GM18868 (cell line): ENCODE measurements at regions not wholly inside any gene's neighbourhood (a gene's known extent, or its start where the extent isn't known, plus 50 kb on each side); places are given as distances from the start of the nearest gene placed in this dataset.
"Not testable (repeated sequence)": the region's sequence is repeated elsewhere in the genome, so short reads cannot be mapped to it uniquely, and the experiment has no call there.

ENCODE experiments used
- ATAC-seq: cut with Tn5 transposase; IDR thresholded peaks from one replicate; pipeline ENCODE4 v1.9.1; 2021; ENCODE audit warnings: mild to moderate bottlenecking, moderate library complexity; ENCODE audit not compliant: unreplicated experiment

GRCh38 chr6:80789912-80790570, 683.6 kb downstream of the BCKDHB start:
- ATAC-seq: no peak

- not testable (repeated sequence) for ATAC-seq
Measured at GRCh38 chr6:80783271-80783670, 676.8 kb downstream of the BCKDHB start.

- no peak for ATAC-seq
Measured at GRCh38 chr6:80771941-80772340, 665.5 kb downstream of the BCKDHB start.

GRCh38 chr6:80769106-80769505, 662.6 kb downstream of the BCKDHB start:
- ATAC-seq: no peak

GRCh38 chr6:80767808-80768207, 661.3 kb downstream of the BCKDHB start:
- ATAC-seq: no peak

- no peak for ATAC-seq
Measured at GRCh38 chr6:80744213-80744612, 637.7 kb downstream of the BCKDHB start.

GRCh38 chr6:80742481-80742880, 636.0 kb downstream of the BCKDHB start:
- peak; percentile 68 for ATAC-seq

GRCh38 chr6:80733641-80734040, 627.2 kb downstream of the BCKDHB start:
- ATAC-seq: no peak

GRCh38 chr6:80728830-80729229, 622.4 kb downstream of the BCKDHB start:
- no peak for ATAC-seq

GRCh38 chr6:80728101-80728750, 621.8 kb downstream of the BCKDHB start:
- ATAC-seq: no peak

GRCh38 chr6:80725156-80725930, 618.9 kb downstream of the BCKDHB start:
- ATAC-seq: peak; percentile 63

- ATAC-seq: no peak
Measured at GRCh38 chr6:80720824-80721223, 614.4 kb downstream of the BCKDHB start.

GRCh38 chr6:80714513-80714912, 608.0 kb downstream of the BCKDHB start:
- no peak for ATAC-seq

GRCh38 chr6:80698459-80698858, 592.0 kb downstream of the BCKDHB start:
- no peak for ATAC-seq

GRCh38 chr6:80696268-80696667, 589.8 kb downstream of the BCKDHB start:
- ATAC-seq: no peak

GRCh38 chr6:80690551-80691131, 584.2 kb downstream of the BCKDHB start:
- ATAC-seq: no peak

GRCh38 chr6:80689716-80690395, 583.4 kb downstream of the BCKDHB start:
- ATAC-seq: no peak

GRCh38 chr6:80679992-80680391, 573.5 kb downstream of the BCKDHB start:
- no peak for ATAC-seq

- ATAC-seq: no peak
Measured at GRCh38 chr6:80676386-80676785, 569.9 kb downstream of the BCKDHB start.

GRCh38 chr6:80674669-80675068, 568.2 kb downstream of the BCKDHB start:
- no peak for ATAC-seq

GRCh38 chr6:80673367-80673766, 566.9 kb downstream of the BCKDHB start:
- no peak for ATAC-seq
